ENCODE measurements at regions not wholly inside any gene's neighbourhood (a gene's known extent, or its start where the extent isn't known, plus 50 kb on each side); places are given as distances from the start of the nearest gene placed in this dataset.
"Not testable (repeated sequence)": the region's sequence is repeated elsewhere in the genome, so short reads cannot be mapped to it uniquely, and the experiment has no call there.

- FAIRE-seq; H3K79me2 ChIP-seq (ENCODE audit: control insufficient read depth, insufficient read depth, low read length); H3K4me3 ChIP-seq; H3K9me1 ChIP-seq (ENCODE audit: control insufficient read depth, insufficient read depth, low read length); CTCF ChIA-PET (ENCODE audit: low intra/inter-chr PET ratio); in situ Hi-C loops (cut with MboI); H3K36me3 ChIP-seq (ENCODE audit: control insufficient read depth, insufficient read depth, low read length); H4K20me1 ChIP-seq (replicated peaks; ENCODE audit: control insufficient read depth, insufficient read depth, low read length); H3K4me2 ChIP-seq (ENCODE audit: insufficient read depth, low read length); H3K27ac ChIP-seq (ENCODE audit: extremely low read depth, low read depth, low read length); BruUV-seq (replicated peaks); H3K4me1 ChIP-seq (replicated peaks in 1 of 2; ENCODE audit: control insufficient read depth in 2 of 2, insufficient read depth in 2 of 2, low read length in 2 of 2); DNase-seq (ENCODE audit: extremely low read depth in 1 of 4, low spot score in 3 of 4); H3K9ac ChIP-seq (ENCODE audit: insufficient read depth in 1 of 2, low read depth in 2 of 2, low read length in 2 of 2); ATAC-seq; H3K9me3 ChIP-seq (replicated peaks; ENCODE audit: control insufficient read depth, insufficient read depth, low read depth, low read length); H2AFZ ChIP-seq (ENCODE audit: low read depth, low read length): not testable (repeated sequence)
- intact Hi-C loops (cut with micrococcal nuclease), result loop anchor here (10.0 kb wide), 1 partner anchor 605 kb away; no protein-coding TSS in a partner anchor
- POLR2A ChIA-PET, result interaction anchor here (0.6 kb wide), 1 partner anchor 21 kb away, joined by 3 read pairs; no protein-coding TSS in a partner anchor
- peaks cover 13 to 62% of the 10 kb centered on the region in 2 experiments for H3K27me3 ChIP-seq (ENCODE audit: control insufficient read depth in 2 of 2, insufficient read depth in 2 of 2, low read length in 2 of 2)
- WGBS (ENCODE audit: insufficient coverage, low coverage, missing lambda C conversion rate), result 2% methylated on average over 4 of the region's 4 CpGs
- peak; percentile 97 for TF ChIP-seq ZNF431 (CRISPR knock-in tag; IDR thresholded peaks at IDR 0.05)
Measured at GRCh38 chr2:8510055-8510454, 171.8 kb upstream of the ID2 start.

GRCh38 chr2:8510519-8510918 is 171.3 kb upstream of the ID2 start:
- Histone ChIP-seq H3K27ac (ENCODE audit: extremely low read depth, low read depth, low read length) (no peak overlapping the region), H3K9me3 (replicated peaks; ENCODE audit: control insufficient read depth, insufficient read depth, low read depth, low read length) (peaks cover 2% of the 10 kb centered on the region; the same call in 1 of the 2 replicates), H3K27me3 (ENCODE audit: control insufficient read depth in 2 of 2, insufficient read depth in 2 of 2, low read length in 2 of 2) (peaks cover 13 to 60% of the 10 kb centered on the region in 2 experiments), H3K4me2 (ENCODE audit: insufficient read depth, low read length) (no peak overlapping the region), H3K4me1 (replicated peaks in 1 of 2; ENCODE audit: control insufficient read depth in 2 of 2, insufficient read depth in 2 of 2, low read length in 2 of 2) (no peaks in the 10 kb centered on the region; a peak in 2 of 5 replicates), H3K9ac (ENCODE audit: insufficient read depth in 1 of 2, low read depth in 2 of 2, low read length in 2 of 2) (no peak overlapping the region), H2AFZ (ENCODE audit: low read depth, low read length) (no peak overlapping the region), H3K79me2 (ENCODE audit: control insufficient read depth, insufficient read depth, low read length) (no peaks in the 10 kb centered on the region), H3K9me1 (ENCODE audit: control insufficient read depth, insufficient read depth, low read length) (no peaks in the 10 kb centered on the region), H3K4me3 (no peak overlapping the region), H4K20me1 (replicated peaks; ENCODE audit: control insufficient read depth, insufficient read depth, low read length) (no peaks in the 10 kb centered on the region), H3K36me3 (ENCODE audit: control insufficient read depth, insufficient read depth, low read length) (no peaks in the 10 kb centered on the region)
- WGBS (ENCODE audit: insufficient coverage, low coverage, missing lambda C conversion rate), result 4% methylated on average over 3 of the region's 3 CpGs
- TF ChIP-seq RNF2 (IDR thresholded peaks at IDR 0.05) (no peak), ZNF561 (CRISPR knock-in tag; conservative IDR thresholded peaks at IDR 0.05) (no peak), NUFIP1 (IDR thresholded peaks at IDR 0.05; ENCODE audit: partially characterized antibody) (no peak), ZNF395 (CRISPR knock-in tag; IDR thresholded peaks at IDR 0.05) (no peak), CEBPB (tag; IDR thresholded peaks at IDR 0.05) (no peak), HDAC8 (tag; IDR thresholded peaks at IDR 0.05) (no peak), ZFX (CRISPR knock-in tag; IDR thresholded peaks at IDR 0.05) (no peak)
- in situ Hi-C loops (cut with MboI), result no loop called here
- ChIA-PET CTCF (ENCODE audit: low intra/inter-chr PET ratio) (no interaction called here), POLR2A (interaction anchor here (0.6 kb wide), 2 partner anchors 10 to 21 kb away, joined by 3 read pairs; no protein-coding TSS in a partner anchor)
- intact Hi-C loops (cut with micrococcal nuclease), result loop anchor here (10.0 kb wide), 1 partner anchor 604 kb away; no protein-coding TSS in a partner anchor
- ATAC-seq (no peak), DNase-seq (ENCODE audit: extremely low read depth in 1 of 4, low spot score in 3 of 4) (no peak), FAIRE-seq (no peak)
- no TSS peak for BruUV-seq (replicated peaks)

Measured in K562 (cell line).